H1 (cell line): ENCODE measurements at regions not wholly inside any gene's neighbourhood (a gene's known extent, or its start where the extent isn't known, plus 50 kb on each side); places are given as distances from the start of the nearest gene placed in this dataset.

Experiments used
- CTCF ChIA-PET: fragments of 300-600 bp; sonication (Branson Sonifier 250); formaldehyde crosslinking; loops from one replicate; lab custom pipeline; 2021; ENCODE audit not compliant: partially characterized antibody; lab: Charles Lee
- POLR2A ChIA-PET: fragments of 300-600 bp; sonication (Branson Sonifier 250); formaldehyde crosslinking; loops from one replicate; lab custom pipeline; 2021; ENCODE audit warnings: inconsistent platforms; ENCODE audit not compliant: partially characterized antibody; lab: Charles Lee
- DNase-seq, 2 experiments: peaks; one replicate each; pipeline versions ENCODE4 v3.0.0 to v3.0.0-alpha.2; 2010 to 2022; ENCODE audit warnings: low spot score in 2 of 2, low read depth in 1 of 2, mixed read lengths in 1 of 2
- FAIRE-seq: peaks from 2 replicates; lab custom pipeline; 2011; peaks lifted over from hg19 to GRCh38; lab: Jason Lieb, UNC
- H2AFZ ChIP-seq: 2 replicates; pipeline ENCODE4 v1.8.1; 2012; ENCODE audit warnings: low read length, inconsistent platforms
- H2AK5ac ChIP-seq: 2 replicates; pipeline ENCODE4 v1.6.1; 2013; ENCODE audit warnings: low read depth, low read length
- H2BK120ac ChIP-seq: replicated peaks from 2 replicates; pipeline ENCODE3; 2013; ENCODE audit warnings: low read depth, low read length, inconsistent platforms
- H2BK12ac ChIP-seq: 2 replicates; pipeline ENCODE4 v1.6.1; 2013; ENCODE audit warnings: low read depth, low read length
- H2BK15ac ChIP-seq: 2 replicates; pipeline ENCODE4 v1.6.1; 2013; ENCODE audit warnings: low read length
- H2BK20ac ChIP-seq: 2 replicates; pipeline ENCODE4 v1.6.1; 2013; ENCODE audit warnings: low read length
- H2BK5ac ChIP-seq: 2 replicates; pipeline ENCODE4 v1.6.1; 2013; ENCODE audit warnings: low read depth, low read length
- H3K14ac ChIP-seq: 2 replicates; pipeline ENCODE4 v1.6.1; 2013; ENCODE audit warnings: inconsistent platforms; ENCODE audit not compliant: insufficient read length
- H3K18ac ChIP-seq: 2 replicates; pipeline ENCODE4 v1.6.1; 2013; ENCODE audit warnings: low read length; ENCODE audit errors: extremely low read depth
- H3K23ac ChIP-seq: 2 replicates; pipeline ENCODE4 v1.6.1; 2013; ENCODE audit warnings: inconsistent platforms; ENCODE audit not compliant: insufficient read length
- H3K23me2 ChIP-seq: 2 replicates; pipeline ENCODE4 v1.6.1; 2013; ENCODE audit warnings: low read depth, low read length
- H3K27ac ChIP-seq: 2 replicates; pipeline ENCODE4 v1.6.1; 2011; ENCODE audit warnings: low read depth, low read length, inconsistent platforms
- H3K27me3 ChIP-seq, 4 experiments: replicated peaks in 1 of 4; 1 replicate in 1 of 4; 2 replicates in 3 of 4; pipeline versions ENCODE4 v1.6.1 to v1.8.1; 2011 to 2013; ENCODE audit warnings: low read length in 3 of 4, mild to moderate bottlenecking in 3 of 4, inconsistent platforms in 2 of 4, mixed read lengths in 2 of 4, moderate library complexity in 1 of 4; ENCODE audit not compliant: control insufficient read depth in 3 of 4, insufficient read depth in 3 of 4; ENCODE audit errors: extremely low read depth in 1 of 4
- H3K36me3 ChIP-seq, 4 experiments: 2 replicates each; pipeline versions ENCODE4 v1.6.1 to v1.8.1; 2011 to 2013; ENCODE audit warnings: mild to moderate bottlenecking in 4 of 4, low read length in 3 of 4, moderate library complexity in 2 of 4, control low read depth in 1 of 4, inconsistent platforms in 1 of 4; ENCODE audit not compliant: insufficient read depth in 4 of 4, control insufficient read depth in 2 of 4
- H3K4ac ChIP-seq: replicated peaks from 2 replicates; pipeline ENCODE3; 2013; ENCODE audit warnings: low read length, low read depth, mixed read lengths, inconsistent platforms; ENCODE audit not compliant: insufficient read length
- H3K4me1 ChIP-seq, 4 experiments: replicated peaks in 1 of 4; 1 replicate in 1 of 4; 2 replicates in 3 of 4; pipeline versions ENCODE4 v1.6.1 to v1.8.1; 2011 to 2013; ENCODE audit warnings: low read length in 3 of 4, inconsistent platforms in 2 of 4, mixed read lengths in 1 of 4; ENCODE audit not compliant: insufficient read depth in 4 of 4, control insufficient read depth in 3 of 4
- H3K4me2 ChIP-seq, 2 experiments: 2 replicates each; pipeline versions ENCODE4 v1.6.1 to v1.8.1; 2011 to 2013; ENCODE audit warnings: low read depth in 2 of 2, low read length in 2 of 2, control low read depth in 1 of 2, inconsistent platforms in 1 of 2, mild to moderate bottlenecking in 1 of 2; ENCODE audit not compliant: insufficient read depth in 1 of 2
- H3K4me3 ChIP-seq, 4 experiments: fragments of 200-600, 300-600 bp in 1 of 4; sonication (generic), shearing (Covaris generic), sonication (Bioruptor Twin) in 1 of 4; 2 replicates each; pipeline versions ENCODE4 v1.5.1 to v1.8.1; 2011 to 2016; ENCODE audit warnings: low read length in 4 of 4, low read depth in 3 of 4, control low read depth in 2 of 4, inconsistent platforms in 2 of 4, mild to moderate bottlenecking in 2 of 4, mixed read lengths in 1 of 4, moderate library complexity in 1 of 4; ENCODE audit not compliant: insufficient read depth in 2 of 4; ENCODE audit errors: extremely low read depth in 1 of 4
- H3K56ac ChIP-seq: replicated peaks from 2 replicates; pipeline ENCODE3; 2013; ENCODE audit warnings: low read depth, mild to moderate bottlenecking, mixed read lengths, low read length, inconsistent platforms; ENCODE audit not compliant: insufficient read length
- H3K79me1 ChIP-seq: 2 replicates; pipeline ENCODE4 v1.6.1; 2013; ENCODE audit warnings: low read depth, low read length, control low read depth
- H3K79me2 ChIP-seq, 2 experiments: 2 replicates each; pipeline versions ENCODE4 v1.6.1 to v1.8.1; 2012 to 2013; ENCODE audit warnings: low read length in 2 of 2, mild to moderate bottlenecking in 2 of 2, inconsistent platforms in 1 of 2; ENCODE audit not compliant: insufficient read depth in 2 of 2, control insufficient read depth in 1 of 2
- H3K9ac ChIP-seq, 4 experiments: replicated peaks in 1 of 4; 1 replicate in 1 of 4; 2 replicates in 3 of 4; pipeline versions ENCODE4 v1.6.1 to v1.8.1; 2011 to 2013; ENCODE audit warnings: low read depth in 3 of 4, low read length in 3 of 4, control low read depth in 2 of 4, mild to moderate bottlenecking in 2 of 4, moderate library complexity in 2 of 4, inconsistent platforms in 1 of 4; ENCODE audit errors: extremely low read depth in 1 of 4
- H3K9me3 ChIP-seq, 2 experiments: 2 replicates each; pipeline versions ENCODE4 v1.6.1 to v1.8.1; 2012 to 2013; ENCODE audit warnings: mild to moderate bottlenecking in 2 of 2, moderate library complexity in 2 of 2, control low read depth in 1 of 2, inconsistent platforms in 1 of 2, low read depth in 1 of 2, low read length in 1 of 2, mixed read lengths in 1 of 2; ENCODE audit not compliant: insufficient read depth in 2 of 2
- H4K20me1 ChIP-seq, 2 experiments: replicated peaks in 1 of 2; 2 replicates each; pipeline versions ENCODE3 to v1.8.1; 2011 to 2013; ENCODE audit warnings: inconsistent platforms in 2 of 2, low read length in 2 of 2, mild to moderate bottlenecking in 1 of 2; ENCODE audit not compliant: insufficient read depth in 2 of 2, control insufficient read depth in 1 of 2
- H4K5ac ChIP-seq: 2 replicates; pipeline ENCODE4 v1.6.1; 2013; ENCODE audit warnings: low read length, low read depth, mixed read lengths, inconsistent platforms; ENCODE audit not compliant: insufficient read length
- H4K8ac ChIP-seq: 2 replicates; pipeline ENCODE4 v1.8.0; 2013; ENCODE audit warnings: mild to moderate bottlenecking, moderate library complexity, low read length, inconsistent platforms; ENCODE audit not compliant: insufficient read depth; ENCODE audit errors: extremely low read depth
- H4K91ac ChIP-seq: replicated peaks from 2 replicates; pipeline ENCODE3; 2013; ENCODE audit warnings: low read length, mixed read lengths, inconsistent platforms; ENCODE audit not compliant: insufficient read length
- BRCA1 ChIP-seq: IDR thresholded peaks from 2 replicates; pipeline ENCODE4 v1.6.1; 2012; ENCODE audit warnings: low read depth, low read length, improper control_type of control experiment
- CREB1 ChIP-seq: IDR thresholded peaks from 2 replicates; pipeline ENCODE4 v1.6.1; 2012; ENCODE audit warnings: inconsistent platforms
- EZH2 ChIP-seq: fragments of 200-600 bp; sonication (generic); IDR thresholded peaks from 2 replicates; pipeline ENCODE4 v1.7.1; 2012; ENCODE audit warnings: low read depth, mild to moderate bottlenecking, moderate library complexity, low read length, inconsistent platforms; ENCODE audit not compliant: severe bottlenecking
- GABPA ChIP-seq: IDR thresholded peaks from 2 replicates; pipeline ENCODE4 v1.6.1; 2011; ENCODE audit warnings: mild to moderate bottlenecking, low read length, moderate library complexity, borderline replicate concordance; ENCODE audit not compliant: insufficient read depth
- HDAC2 ChIP-seq, 2 experiments: fragments of 300-600 bp in 1 of 2; sonication (generic) in 1 of 2; IDR thresholded peaks; 2 replicates each; pipeline ENCODE4 v1.6.1; 2011 to 2012; ENCODE audit warnings: low read depth in 2 of 2, low read length in 2 of 2, mild to moderate bottlenecking in 2 of 2, moderate library complexity in 2 of 2, borderline replicate concordance in 1 of 2, inconsistent platforms in 1 of 2
- JUN ChIP-seq: IDR thresholded peaks from 2 replicates; pipeline ENCODE4 v1.6.1; 2011; ENCODE audit warnings: low read depth, mild to moderate bottlenecking, improper control_type of control experiment, low read length
- JUND ChIP-seq: IDR thresholded peaks from 2 replicates; pipeline ENCODE4 v1.6.1; 2011; ENCODE audit warnings: mild to moderate bottlenecking, improper control_type of control experiment, low read length
- POLR2AphosphoS5 ChIP-seq: IDR thresholded peaks from 2 replicates; pipeline ENCODE4 v1.6.1; 2011; ENCODE audit warnings: low read depth, low read length
- RXRA ChIP-seq: IDR thresholded peaks from 2 replicates; pipeline ENCODE4 v1.6.1; 2011; ENCODE audit warnings: low read depth, mild to moderate bottlenecking, low read length, moderate library complexity; ENCODE audit not compliant: insufficient read depth
- SP1 ChIP-seq: IDR thresholded peaks from 2 replicates; pipeline ENCODE4 v1.6.1; 2011; ENCODE audit warnings: low read depth, low read length
- TCF12 ChIP-seq: IDR thresholded peaks from 2 replicates; pipeline ENCODE4 v1.6.1; 2011; ENCODE audit warnings: low read depth, mild to moderate bottlenecking, low read length
- WGBS, 2 experiments: shearing (Covaris generic) in 1 of 2; methylation state at CpG; one replicate each; pipeline versions ENCODE4 v1.1.6 to v1.1.7; 2013 to 2015; ENCODE audit warnings: low lambda C conversion rate in 2 of 2, mixed read lengths in 2 of 2, inconsistent platforms in 1 of 2, low coverage in 1 of 2, missing lambda C conversion rate in 1 of 2; ENCODE audit not compliant: insufficient replicate concordance in 2 of 2, insufficient coverage in 1 of 2, insufficient read length in 1 of 2; ENCODE audit errors: extremely low coverage in 1 of 2, missing lambda C conversion rate in 1 of 2; 5-methylcytosine and 5-hydroxymethylcytosine counted together
- TF ChIP-seq, protein P1 (sequence below): IDR thresholded peaks from 2 replicates; pipeline ENCODE4 v1.6.1; 2011; ENCODE audit warnings: low read length, improper control_type of control experiment

DNA sequence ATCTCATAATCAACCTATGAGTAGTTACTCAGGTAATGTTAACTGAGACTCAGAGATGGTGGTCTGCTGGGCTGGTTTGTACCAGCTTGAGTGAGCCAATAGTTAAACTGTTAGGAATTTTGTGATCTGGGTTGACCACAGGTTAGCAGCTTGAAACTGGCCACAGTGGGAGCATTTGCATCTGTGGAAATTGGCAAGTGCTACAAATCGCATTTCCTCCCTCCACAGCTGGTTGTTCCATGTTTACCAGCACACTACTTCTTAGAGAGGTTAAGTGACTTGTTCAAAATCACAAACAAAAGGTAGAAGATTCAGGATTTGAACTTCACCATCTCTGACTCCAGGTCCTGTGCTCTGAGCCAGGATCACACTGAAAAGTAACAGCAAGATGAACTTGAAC lies 446.9 kb upstream of the CLINT1 start (continued):
- TF ChIP-seq RXRA, result no peak

DNA sequence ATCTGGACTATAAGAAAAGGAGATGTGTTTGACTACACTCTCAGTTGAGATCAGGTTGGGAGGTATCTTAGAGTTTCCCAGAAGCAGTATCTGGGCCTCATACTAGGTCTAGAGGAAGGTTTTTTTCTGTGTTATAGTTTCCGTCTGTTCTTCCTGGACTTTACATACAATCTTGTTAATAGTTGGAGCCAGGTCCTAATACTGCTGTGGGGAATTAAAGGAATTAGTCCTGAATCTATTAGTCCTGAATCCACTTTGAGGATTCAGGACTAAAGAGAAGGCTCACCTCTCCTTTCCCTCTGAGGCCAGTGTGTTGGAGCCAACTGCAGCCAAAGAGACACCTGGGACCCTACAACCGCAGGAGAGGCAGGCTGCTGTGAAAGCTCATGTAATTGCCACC lies 445.7 kb upstream of the CLINT1 start:
- no peak overlapping the region for H3K27ac ChIP-seq
- WGBS, 2 experiments, result 86% methylated on average over 1 of the region's 2 CpGs; no CpG with 5 or more reads in 1 of the 2 experiments
- no peak overlapping the region for H2AK5ac ChIP-seq
- no peaks in the 10 kb centered on the region for H3K27me3 ChIP-seq
- no peak overlapping the region for H3K4me2 ChIP-seq
- POLR2A ChIA-PET, result no interaction called here
- no peak overlapping the region for H3K9ac ChIP-seq
- H3K9me3 ChIP-seq, result no peaks in the 10 kb centered on the region
- H3K14ac ChIP-seq, result no peak overlapping the region
- no peaks in the 10 kb centered on the region for H3K79me2 ChIP-seq
- H2BK5ac ChIP-seq, result no peak overlapping the region
- peaks cover 0 to 5% (median 1%) of the 10 kb centered on the region in 4 experiments; a peak in 3 of 7 replicates for H3K4me1 ChIP-seq
- no peak overlapping the region for H3K4me3 ChIP-seq
- no peaks in the 10 kb centered on the region for H3K23me2 ChIP-seq
- no peak overlapping the region for H2BK20ac ChIP-seq
- no peak overlapping the region for H4K91ac ChIP-seq
- no peak overlapping the region for H4K8ac ChIP-seq
- no peaks in the 10 kb centered on the region for H3K36me3 ChIP-seq
- no peak overlapping the region for H3K4ac ChIP-seq
- no peak overlapping the region for H3K56ac ChIP-seq
- TF ChIP-seq POLR2AphosphoS5 (no peak), GABPA (no peak), EZH2 (no peak), JUND (no peak), TCF12 (no peak), BRCA1 (no peak), JUN (no peak), HDAC2 (IDR thresholded peaks at IDR 0.05; ENCODE audit: borderline replicate concordance in 1 of 2, low read depth in 2 of 2, low read length in 2 of 2) (no peak), CREB1 (no peak), SP1 (no peak)
- TF ChIP-seq, protein P1, sequence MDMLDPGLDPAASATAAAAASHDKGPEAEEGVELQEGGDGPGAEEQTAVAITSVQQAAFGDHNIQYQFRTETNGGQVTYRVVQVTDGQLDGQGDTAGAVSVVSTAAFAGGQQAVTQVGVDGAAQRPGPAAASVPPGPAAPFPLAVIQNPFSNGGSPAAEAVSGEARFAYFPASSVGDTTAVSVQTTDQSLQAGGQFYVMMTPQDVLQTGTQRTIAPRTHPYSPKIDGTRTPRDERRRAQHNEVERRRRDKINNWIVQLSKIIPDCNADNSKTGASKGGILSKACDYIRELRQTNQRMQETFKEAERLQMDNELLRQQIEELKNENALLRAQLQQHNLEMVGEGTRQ, result no peak
- no peak overlapping the region for H2AFZ ChIP-seq
- no peak overlapping the region for H2BK15ac ChIP-seq
- no peak overlapping the region for H3K18ac ChIP-seq
- no peak overlapping the region for H4K5ac ChIP-seq
- CTCF ChIA-PET, result no interaction called here
- H4K20me1 ChIP-seq, result no peaks in the 10 kb centered on the region
- H2BK120ac ChIP-seq, result no peak overlapping the region
- DNase-seq (no peak), FAIRE-seq (no peak)
- no peaks in the 10 kb centered on the region for H3K79me1 ChIP-seq
- no peak overlapping the region for H2BK12ac ChIP-seq
- no peak overlapping the region for H3K23ac ChIP-seq
